HepG2 (cell line): ENCODE measurements at regions not wholly inside any gene's neighbourhood (a gene's known extent, or its start where the extent isn't known, plus 50 kb on each side); places are given as distances from the start of the nearest gene placed in this dataset.

Source experiments
- ATAC-seq: fragments of 200-7000 bp; cut with Tn5 transposase; 3 replicates; pipeline ENCODE4 v1.9.1; 2020; ENCODE audit warnings: mild to moderate bottlenecking, moderate library complexity
- BruUV-seq: library from RNA; stranded (reverse); fragments of 400-500 nt; replicated peaks from 2 replicates; lab custom pipeline; 2021; lab: Mats Ljungman, UMichigan
- CTCF ChIA-PET: fragments of 300-600 bp; formaldehyde crosslinking; extraction: SDS; loops from one replicate; lab custom pipeline; 2021; ENCODE audit warnings: low total read pairs, inconsistent platforms, low intra/inter-chr PET ratio; lab: Yijun Ruan, JAX
- POLR2A ChIA-PET: fragments of 350-600 bp; sonication (Branson Sonifier 250); formaldehyde crosslinking; loops from one replicate; lab custom pipeline; 2020; ENCODE audit warnings: antibody characterized with exemption, inconsistent platforms; lab: Yijun Ruan, JAX
- DNase-seq: peaks from one replicate; pipeline ENCODE4 v3.0.0-alpha.2; 2015; ENCODE audit warnings: low spot score
- FAIRE-seq: peaks from 3 replicates; lab custom pipeline; 2011; peaks lifted over from hg19 to GRCh38; lab: Jason Lieb, UNC
- H2AFZ ChIP-seq: one replicate; pipeline ENCODE4 v1.6.1; 2011; ENCODE audit warnings: low read length, inconsistent platforms
- H3K27ac ChIP-seq: fragments of 300-600 bp; 3 replicates; pipeline ENCODE4 v1.8.0; 2011; ENCODE audit warnings: mixed run types, mild to moderate bottlenecking, mixed read lengths, low read length, inconsistent platforms; ENCODE audit not compliant: insufficient read depth; ENCODE audit errors: extremely low read length
- H3K27me3 ChIP-seq, 2 experiments: fragments of 200-600 bp in 1 of 2; 2 replicates in 1 of 2; 3 replicates in 1 of 2; pipeline versions ENCODE4 v1.6.0 to v1.8.0; 2011; ENCODE audit warnings: low read length in 2 of 2, mild to moderate bottlenecking in 2 of 2, moderate library complexity in 2 of 2, inconsistent platforms in 1 of 2; ENCODE audit not compliant: insufficient read depth in 2 of 2, control insufficient read depth in 1 of 2
- H3K36me3 ChIP-seq, 2 experiments: fragments of 200-600 bp in 1 of 2; replicated peaks in 1 of 2; 2 replicates in 1 of 2; 3 replicates in 1 of 2; pipeline versions ENCODE4 v1.5.1 to v1.8.0; 2011; ENCODE audit warnings: low read length in 2 of 2, inconsistent platforms in 1 of 2; ENCODE audit not compliant: insufficient read depth in 2 of 2, control insufficient read depth in 1 of 2
- H3K4me1 ChIP-seq: 2 replicates; pipeline ENCODE4 v1.5.1; 2012; ENCODE audit warnings: low read length, inconsistent platforms; ENCODE audit not compliant: insufficient read depth
- H3K4me2 ChIP-seq: 2 replicates; pipeline ENCODE4 v1.6.0; 2011; ENCODE audit warnings: low read depth, low read length, inconsistent platforms
- H3K4me3 ChIP-seq, 3 experiments: fragments of 200-600 bp in 1 of 3; sonication (generic), shearing (Covaris generic) in 1 of 3; replicated peaks in 1 of 3; 2 replicates each; pipeline ENCODE4 v1.5.1; 2011 to 2016; ENCODE audit warnings: low read length in 3 of 3, inconsistent platforms in 2 of 3, low read depth in 2 of 3, mild to moderate bottlenecking in 2 of 3, control low read depth in 1 of 3, mixed read lengths in 1 of 3; ENCODE audit not compliant: insufficient read depth in 1 of 3
- H3K79me2 ChIP-seq: one replicate; pipeline ENCODE4 v1.6.1; 2011; ENCODE audit warnings: low read length, inconsistent platforms; ENCODE audit not compliant: insufficient read depth
- H3K9ac ChIP-seq: 2 replicates; pipeline ENCODE4 v1.6.0; 2011; ENCODE audit warnings: mild to moderate bottlenecking, low read depth, low read length, inconsistent platforms; ENCODE audit not compliant: insufficient read depth
- H3K9me3 ChIP-seq: 2 replicates; pipeline ENCODE4 v1.5.1; 2012; ENCODE audit warnings: mild to moderate bottlenecking, low read length
- H4K20me1 ChIP-seq: 2 replicates; pipeline ENCODE4 v1.6.0; 2011; ENCODE audit warnings: inconsistent platforms, mild to moderate bottlenecking, low read length, moderate library complexity; ENCODE audit not compliant: insufficient read depth
- CREB1 ChIP-seq, 2 experiments: fragments of 450-650 bp in 1 of 2; IDR thresholded peaks; 2 replicates each; pipeline ENCODE4 v1.6.1; 2016 to 2017; ENCODE audit warnings: control low read depth in 1 of 2, mild to moderate bottlenecking in 1 of 2, missing compliant biosample characterization in 1 of 2, missing genetic modification characterization in 1 of 2
- DNMT1 ChIP-seq: sonication (generic); formaldehyde crosslinking; IDR thresholded peaks from 2 replicates; pipeline ENCODE4 v1.5.1; 2020; ENCODE audit warnings: mild to moderate bottlenecking, missing genetic modification reagents
- GZF1 ChIP-seq: sonication (generic); formaldehyde crosslinking; IDR thresholded peaks from 2 replicates; pipeline ENCODE4 v1.5.1; 2020; ENCODE audit warnings: mild to moderate bottlenecking, missing genetic modification reagents
- IKZF1 ChIP-seq: fragments of 450-650 bp; IDR thresholded peaks from 2 replicates; pipeline ENCODE4 v1.7.1; 2016
- MAFF ChIP-seq: IDR thresholded peaks from 2 replicates; pipeline ENCODE4 v1.6.1; 2011; ENCODE audit warnings: low read depth, low read length, improper control_type of control experiment
- MYNN ChIP-seq: sonication (generic); formaldehyde crosslinking; IDR thresholded peaks from 2 replicates; pipeline ENCODE4 v1.4.0; 2020; ENCODE audit warnings: mild to moderate bottlenecking, low read depth, missing genetic modification reagents
- NR2C2 ChIP-seq: sonication (generic); formaldehyde crosslinking; IDR thresholded peaks from 2 replicates; pipeline ENCODE4 v1.4.0; 2020; ENCODE audit warnings: missing genetic modification reagents, mild to moderate bottlenecking, moderate library complexity, borderline replicate concordance
- PTBP1 ChIP-seq: fragments of 200-400 bp; formaldehyde crosslinking; IDR thresholded peaks from 2 replicates; pipeline ENCODE4 v1.6.1; 2018; ENCODE audit warnings: low read length, low read depth; ENCODE audit not compliant: poor library complexity, severe bottlenecking
- REL ChIP-seq: sonication (generic); formaldehyde crosslinking; conservative IDR thresholded peaks from 2 replicates; pipeline ENCODE4 v1.8.0; 2022; ENCODE audit warnings: mild to moderate bottlenecking, missing genetic modification reagents, moderate library complexity
- SNRNP70 ChIP-seq: fragments of 200-400 bp; formaldehyde crosslinking; IDR thresholded peaks from 2 replicates; pipeline ENCODE4 v1.6.1; 2017; ENCODE audit warnings: mild to moderate bottlenecking, low read depth, low read length, moderate library complexity
- SRSF9 ChIP-seq: fragments of 200-400 bp; formaldehyde crosslinking; IDR thresholded peaks from 2 replicates; pipeline ENCODE4 v1.6.1; 2018; ENCODE audit warnings: borderline replicate concordance, mild to moderate bottlenecking, low read depth, low read length; ENCODE audit not compliant: insufficient read depth, poor library complexity, severe bottlenecking
- ZNF143 ChIP-seq: sonication (generic); formaldehyde crosslinking; IDR thresholded peaks from 2 replicates; pipeline ENCODE4 v1.4.0; 2020; ENCODE audit warnings: missing genetic modification reagents
- ZNF720 ChIP-seq: sonication (generic); formaldehyde crosslinking; IDR thresholded peaks from 2 replicates; pipeline ENCODE4 v1.4.0; 2020; ENCODE audit warnings: missing genetic modification reagents
- ZNF724P ChIP-seq: sonication (generic); formaldehyde crosslinking; IDR thresholded peaks from 2 replicates; pipeline ENCODE4 v1.8.0; 2022; ENCODE audit warnings: missing genetic modification reagents, borderline replicate concordance
- in situ Hi-C: cut with HindIII; loops from 2 replicates; pipeline ENCODE4 v1.10.0; 2017; ENCODE audit warnings: low pct_unique_long_range_greater_than_20kb; ENCODE audit not compliant: extremely low pct_ligation_motif_present
- intact Hi-C: fragments of 100-400 bp; cut with micrococcal nuclease; formaldehyde crosslinking; loops from one replicate; pipeline ENCODE4 v1.10.0; 2022; ENCODE audit not compliant: unreplicated experiment
- TF ChIP-seq, protein P1 (sequence below): sonication (generic); formaldehyde crosslinking; IDR thresholded peaks from 2 replicates; pipeline ENCODE4 v1.9.0; 2021; ENCODE audit warnings: mild to moderate bottlenecking, missing genetic modification reagents
- TF ChIP-seq, protein P2 (sequence below): sonication (generic); formaldehyde crosslinking; IDR thresholded peaks from 2 replicates; pipeline ENCODE4 v1.8.0; 2022; ENCODE audit warnings: mild to moderate bottlenecking, missing genetic modification reagents, moderate library complexity

DNA sequence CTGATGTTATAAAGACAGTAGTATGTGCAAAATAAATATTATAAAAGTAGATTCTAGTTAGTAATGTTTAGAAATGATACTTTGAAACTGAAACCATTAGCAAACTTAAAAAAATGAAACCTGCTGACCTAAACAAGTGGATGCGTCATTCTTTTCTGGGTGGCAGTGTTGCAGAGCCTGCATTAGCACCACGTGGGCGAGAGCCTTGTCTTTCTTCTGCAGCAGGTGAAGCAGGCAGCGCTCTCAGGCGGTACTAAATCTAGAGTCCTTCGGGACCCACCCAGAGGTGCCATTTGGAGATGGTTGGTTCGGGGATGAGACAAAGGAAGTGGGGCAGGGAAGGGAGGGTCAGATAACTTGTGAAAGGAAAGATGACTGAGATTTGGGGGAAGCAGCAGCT is 759.1 kb upstream of the IGFBP3 start (continued):
- TF ChIP-seq, protein P1, sequence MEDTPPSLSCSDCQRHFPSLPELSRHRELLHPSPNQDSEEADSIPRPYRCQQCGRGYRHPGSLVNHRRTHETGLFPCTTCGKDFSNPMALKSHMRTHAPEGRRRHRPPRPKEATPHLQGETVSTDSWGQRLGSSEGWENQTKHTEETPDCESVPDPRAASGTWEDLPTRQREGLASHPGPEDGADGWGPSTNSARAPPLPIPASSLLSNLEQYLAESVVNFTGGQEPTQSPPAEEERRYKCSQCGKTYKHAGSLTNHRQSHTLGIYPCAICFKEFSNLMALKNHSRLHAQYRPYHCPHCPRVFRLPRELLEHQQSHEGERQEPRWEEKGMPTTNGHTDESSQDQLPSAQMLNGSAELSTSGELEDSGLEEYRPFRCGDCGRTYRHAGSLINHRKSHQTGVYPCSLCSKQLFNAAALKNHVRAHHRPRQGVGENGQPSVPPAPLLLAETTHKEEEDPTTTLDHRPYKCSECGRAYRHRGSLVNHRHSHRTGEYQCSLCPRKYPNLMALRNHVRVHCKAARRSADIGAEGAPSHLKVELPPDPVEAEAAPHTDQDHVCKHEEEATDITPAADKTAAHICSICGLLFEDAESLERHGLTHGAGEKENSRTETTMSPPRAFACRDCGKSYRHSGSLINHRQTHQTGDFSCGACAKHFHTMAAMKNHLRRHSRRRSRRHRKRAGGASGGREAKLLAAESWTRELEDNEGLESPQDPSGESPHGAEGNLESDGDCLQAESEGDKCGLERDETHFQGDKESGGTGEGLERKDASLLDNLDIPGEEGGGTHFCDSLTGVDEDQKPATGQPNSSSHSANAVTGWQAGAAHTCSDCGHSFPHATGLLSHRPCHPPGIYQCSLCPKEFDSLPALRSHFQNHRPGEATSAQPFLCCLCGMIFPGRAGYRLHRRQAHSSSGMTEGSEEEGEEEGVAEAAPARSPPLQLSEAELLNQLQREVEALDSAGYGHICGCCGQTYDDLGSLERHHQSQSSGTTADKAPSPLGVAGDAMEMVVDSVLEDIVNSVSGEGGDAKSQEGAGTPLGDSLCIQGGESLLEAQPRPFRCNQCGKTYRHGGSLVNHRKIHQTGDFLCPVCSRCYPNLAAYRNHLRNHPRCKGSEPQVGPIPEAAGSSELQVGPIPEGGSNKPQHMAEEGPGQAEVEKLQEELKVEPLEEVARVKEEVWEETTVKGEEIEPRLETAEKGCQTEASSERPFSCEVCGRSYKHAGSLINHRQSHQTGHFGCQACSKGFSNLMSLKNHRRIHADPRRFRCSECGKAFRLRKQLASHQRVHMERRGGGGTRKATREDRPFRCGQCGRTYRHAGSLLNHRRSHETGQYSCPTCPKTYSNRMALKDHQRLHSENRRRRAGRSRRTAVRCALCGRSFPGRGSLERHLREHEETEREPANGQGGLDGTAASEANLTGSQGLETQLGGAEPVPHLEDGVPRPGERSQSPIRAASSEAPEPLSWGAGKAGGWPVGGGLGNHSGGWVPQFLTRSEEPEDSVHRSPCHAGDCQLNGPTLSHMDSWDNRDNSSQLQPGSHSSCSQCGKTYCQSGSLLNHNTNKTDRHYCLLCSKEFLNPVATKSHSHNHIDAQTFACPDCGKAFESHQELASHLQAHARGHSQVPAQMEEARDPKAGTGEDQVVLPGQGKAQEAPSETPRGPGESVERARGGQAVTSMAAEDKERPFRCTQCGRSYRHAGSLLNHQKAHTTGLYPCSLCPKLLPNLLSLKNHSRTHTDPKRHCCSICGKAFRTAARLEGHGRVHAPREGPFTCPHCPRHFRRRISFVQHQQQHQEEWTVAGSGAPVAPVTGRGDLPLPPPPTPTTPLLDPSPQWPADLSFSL (CRISPR knock-in tag): no peak
- TF ChIP-seq ZNF724P (CRISPR knock-in tag): no peak
- no peak for TF ChIP-seq IKZF1
- TF ChIP-seq REL (CRISPR knock-in tag): no peak
- no peak for TF ChIP-seq SNRNP70
- TF ChIP-seq PTBP1: no peak

DNA sequence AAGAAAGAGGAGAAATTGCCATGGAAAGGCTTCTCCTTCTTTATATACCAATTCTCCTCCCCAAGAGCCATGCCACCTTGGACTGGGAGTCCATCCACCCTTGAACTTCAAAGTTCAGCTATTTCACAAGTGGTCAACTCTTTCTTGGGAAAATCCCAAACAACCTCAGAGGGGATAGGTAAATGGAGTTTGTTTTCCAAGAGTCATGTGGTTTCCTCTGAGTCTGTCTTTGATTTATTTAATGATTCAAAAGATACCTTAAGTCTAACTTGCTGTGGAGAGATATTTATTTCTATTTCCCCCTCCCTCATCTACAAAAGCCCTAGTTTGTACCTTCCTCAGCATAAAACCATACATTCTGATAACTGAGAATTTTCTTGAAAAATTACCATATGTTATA is 758.6 kb upstream of the IGFBP3 start:
- Histone ChIP-seq H3K9ac (no peak overlapping the region), H3K27ac (no peak overlapping the region), H3K4me1 (no peaks in the 10 kb centered on the region), H3K27me3 (no peaks in the 10 kb centered on the region), H3K79me2 (no peaks in the 10 kb centered on the region), H3K4me3 (no peak overlapping the region), H3K4me2 (no peak overlapping the region), H3K36me3 (no peaks in the 10 kb centered on the region), H2AFZ (no peak overlapping the region), H3K9me3 (no peaks in the 10 kb centered on the region), H4K20me1 (no peaks in the 10 kb centered on the region)
- in situ Hi-C loops (no loop called here), intact Hi-C loops (no loop called here)
- ChIA-PET POLR2A (no interaction called here), CTCF (no interaction called here)
- no TSS peak for BruUV-seq
- no peak for DNase-seq
- FAIRE-seq: no peak
- no peak for ATAC-seq
- no peak for TF ChIP-seq CREB1 (IDR thresholded peaks at IDR 0.05)
- no peak for TF ChIP-seq CREB1 (CRISPR knock-in tag; IDR thresholded peaks at IDR 0.05)
- TF ChIP-seq DNMT1 (CRISPR knock-in tag): no peak
- no peak for TF ChIP-seq SRSF9
- TF ChIP-seq, protein P2, sequence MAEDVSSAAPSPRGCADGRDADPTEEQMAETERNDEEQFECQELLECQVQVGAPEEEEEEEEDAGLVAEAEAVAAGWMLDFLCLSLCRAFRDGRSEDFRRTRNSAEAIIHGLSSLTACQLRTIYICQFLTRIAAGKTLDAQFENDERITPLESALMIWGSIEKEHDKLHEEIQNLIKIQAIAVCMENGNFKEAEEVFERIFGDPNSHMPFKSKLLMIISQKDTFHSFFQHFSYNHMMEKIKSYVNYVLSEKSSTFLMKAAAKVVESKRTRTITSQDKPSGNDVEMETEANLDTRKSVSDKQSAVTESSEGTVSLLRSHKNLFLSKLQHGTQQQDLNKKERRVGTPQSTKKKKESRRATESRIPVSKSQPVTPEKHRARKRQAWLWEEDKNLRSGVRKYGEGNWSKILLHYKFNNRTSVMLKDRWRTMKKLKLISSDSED (CRISPR knock-in tag): no peak
- no peak for TF ChIP-seq MAFF
- TF ChIP-seq MYNN (CRISPR knock-in tag): no peak
- no peak for TF ChIP-seq ZNF143
- no peak for TF ChIP-seq NR2C2
- TF ChIP-seq GZF1: no peak
- no peak for TF ChIP-seq ZNF720
- TF ChIP-seq, all 625 proteins: peak for 0
